GM19035 (cell line): ENCODE measurements at regions not wholly inside any gene's neighbourhood (a gene's known extent, or its start where the extent isn't known, plus 50 kb on each side); places are given as distances from the start of the nearest gene placed in this dataset.

Source experiments
- ATAC-seq: cut with Tn5 transposase; IDR thresholded peaks from one replicate; pipeline ENCODE4 v1.9.1; 2021; ENCODE audit not compliant: unreplicated experiment

DNA sequence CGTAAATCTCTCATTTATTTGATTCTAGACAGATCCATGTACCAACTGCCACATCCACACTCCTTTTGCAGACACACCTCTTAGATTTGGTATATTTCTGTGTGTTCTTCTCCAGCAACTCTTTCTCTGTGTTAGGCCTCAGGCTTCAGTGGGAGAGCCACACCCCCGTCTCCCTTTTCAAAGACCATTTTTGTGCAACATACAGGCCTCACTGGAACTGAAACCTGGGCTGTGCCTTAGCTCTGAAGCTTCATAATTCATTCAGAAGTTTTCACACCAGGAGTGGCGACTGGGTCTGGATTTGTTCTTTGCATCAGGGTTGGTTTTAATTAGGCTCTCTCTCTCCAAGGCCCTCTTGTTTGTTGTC lies 170.2 kb downstream of the THBS2 start:
- no peak for ATAC-seq

DNA sequence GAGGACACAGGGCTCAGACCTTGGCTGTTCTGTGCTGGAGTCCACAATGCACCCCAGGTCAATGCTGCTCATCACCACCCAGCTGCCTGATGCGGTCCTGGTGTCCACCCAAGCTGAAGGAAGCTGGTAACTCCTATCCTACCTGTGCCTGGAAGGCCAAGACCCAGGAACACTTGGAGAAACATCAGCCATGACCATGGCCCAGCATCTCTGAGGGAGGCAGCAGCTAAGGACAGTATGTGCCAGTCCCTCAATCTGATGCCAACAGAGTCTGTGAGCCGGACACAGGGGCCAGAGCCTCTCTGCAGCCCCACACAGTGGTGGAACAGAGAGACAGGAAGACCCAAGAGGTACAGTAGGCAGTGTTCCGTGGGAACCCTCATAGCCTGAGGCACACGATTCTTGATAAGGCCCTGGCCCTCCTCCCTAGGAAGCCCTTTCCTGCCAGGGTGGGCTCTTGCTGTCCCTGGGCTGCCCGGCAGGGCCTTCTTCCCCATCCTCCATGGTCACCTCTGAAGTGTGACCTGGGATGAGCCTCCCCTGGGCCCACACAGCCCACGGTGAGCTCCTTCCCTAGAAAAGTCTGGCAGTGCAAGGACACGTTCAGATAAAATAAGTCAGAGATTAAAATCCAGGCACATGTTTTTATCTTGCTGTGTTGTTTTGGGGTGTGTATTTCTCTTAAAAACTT lies 170.7 kb downstream of the THBS2 start:
- no peak for ATAC-seq

DNA sequence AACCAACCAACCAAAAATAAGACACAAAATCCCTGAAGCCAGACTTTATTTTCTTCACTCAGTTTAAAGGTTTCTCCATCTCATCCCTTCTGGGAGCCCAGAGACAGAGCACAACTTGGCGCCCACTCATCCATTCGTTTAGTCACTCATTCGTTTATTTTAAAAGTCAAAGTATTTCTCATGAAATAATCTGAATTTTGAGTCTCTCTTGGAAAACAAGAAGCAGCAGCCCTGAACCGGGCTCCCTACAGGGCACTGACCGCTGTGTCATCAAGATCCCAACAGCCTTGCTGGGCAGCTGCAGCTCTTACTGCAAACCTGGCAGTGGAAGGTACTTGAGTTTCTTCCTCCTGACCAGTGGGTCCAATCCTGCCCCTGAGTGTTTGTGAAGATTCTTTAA lies 171.6 kb downstream of the THBS2 start:
- no peak for ATAC-seq

DNA sequence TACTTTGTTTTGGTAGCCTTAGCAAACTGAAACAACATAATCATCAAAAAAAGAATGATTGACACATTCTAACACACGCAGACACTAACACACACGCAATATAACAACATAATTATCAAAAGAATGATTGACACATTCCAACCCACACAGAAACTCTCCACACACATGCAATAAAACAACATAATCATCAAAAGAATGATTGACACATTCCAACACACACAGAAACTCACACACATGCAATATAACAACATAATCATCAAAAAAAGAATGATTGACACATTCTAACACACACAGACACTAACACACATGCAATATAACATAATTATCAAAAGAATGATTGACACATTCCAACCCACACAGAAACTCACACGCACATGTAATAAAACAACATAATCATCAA lies 172.4 kb downstream of the THBS2 start:
- no peak for ATAC-seq

DNA sequence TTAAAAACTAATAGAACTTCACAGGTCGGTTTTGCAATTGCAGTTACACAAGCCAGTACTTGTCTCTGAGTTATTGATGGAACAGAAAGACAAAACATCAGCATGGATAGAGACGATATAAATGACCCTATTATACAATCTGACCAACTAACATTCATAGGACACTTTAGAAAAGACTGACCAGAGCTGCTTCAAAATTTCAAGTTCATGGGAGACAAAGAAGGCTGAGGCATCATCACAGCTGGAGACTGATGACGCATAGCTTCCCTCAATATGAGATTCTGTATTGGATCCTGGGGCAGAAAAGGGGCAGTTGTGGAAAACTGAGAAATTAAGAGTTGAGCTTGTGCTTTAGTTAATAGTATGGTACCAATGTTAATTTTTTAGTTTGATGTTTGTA lies 174.0 kb downstream of the THBS2 start:
- ATAC-seq: no peak

DNA sequence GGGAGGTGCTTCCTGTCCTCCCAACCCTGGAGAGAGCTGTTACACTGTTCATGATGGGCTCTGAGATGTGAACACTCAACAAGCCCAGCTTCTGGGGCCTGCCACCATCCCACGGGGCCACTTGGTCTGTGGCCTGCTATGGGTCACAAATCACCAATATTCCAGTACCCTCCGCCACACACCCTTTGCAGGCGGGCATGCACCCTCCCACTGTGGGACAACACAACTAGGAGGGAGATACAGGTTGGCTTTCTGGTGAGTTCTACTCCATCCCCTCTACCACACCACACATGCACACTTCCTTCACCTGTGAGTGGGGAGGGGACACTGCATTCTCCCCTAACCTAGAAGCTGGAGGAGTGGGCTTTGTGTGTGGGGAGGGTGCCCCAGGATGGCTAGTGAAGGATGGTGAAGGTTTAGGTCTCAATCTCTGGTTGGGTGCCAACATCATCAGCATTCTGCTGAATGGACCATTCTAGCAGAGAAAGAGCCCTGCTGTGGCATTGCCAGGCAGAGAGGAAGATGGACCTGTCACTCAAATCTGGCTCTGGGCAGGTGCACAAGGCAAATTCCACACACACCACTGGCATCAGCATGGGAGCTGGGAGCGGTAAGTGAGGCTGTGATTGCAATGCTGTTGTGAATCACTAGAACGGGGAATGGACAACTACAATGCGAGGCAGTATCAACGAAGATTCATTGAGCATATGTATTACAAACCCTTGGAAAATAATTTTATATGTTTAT lies 175.1 kb downstream of the THBS2 start:
- ATAC-seq: no peak

DNA sequence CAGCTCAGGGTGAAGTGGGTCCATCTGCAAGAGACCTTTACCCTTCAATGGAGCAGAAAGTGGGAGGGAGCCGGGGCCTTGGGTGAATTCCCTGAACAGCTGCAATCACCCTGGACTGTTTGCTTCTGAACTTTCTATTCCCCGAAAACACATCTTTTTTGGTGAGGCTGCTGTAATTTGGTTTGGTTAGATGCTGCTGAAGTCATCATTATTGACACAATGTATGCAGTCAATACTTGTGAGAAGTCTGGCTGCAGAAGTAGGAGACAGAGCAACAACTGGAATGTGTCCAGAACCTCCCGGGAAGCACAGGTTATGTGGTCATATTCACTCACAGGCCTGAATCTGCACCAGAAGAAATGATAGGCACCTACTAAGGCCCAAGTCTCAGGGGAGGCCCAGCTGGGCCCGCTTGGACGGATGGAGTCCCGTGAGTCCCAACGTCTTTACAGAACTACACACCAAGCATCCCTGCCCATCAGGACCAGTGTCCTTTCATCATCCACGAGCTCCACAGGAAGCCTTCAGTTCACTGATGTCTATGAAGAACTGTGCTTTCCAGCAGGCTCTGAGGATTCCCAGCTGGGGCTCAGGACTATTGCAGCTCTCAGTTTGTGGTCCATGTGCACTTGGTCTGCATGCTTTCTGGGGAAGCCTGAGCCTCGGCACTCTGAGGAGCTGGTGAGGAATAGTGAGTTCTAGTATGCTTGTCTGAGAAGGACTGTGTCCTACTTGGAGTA lies 177.6 kb downstream of the THBS2 start:
- no peak for ATAC-seq

DNA sequence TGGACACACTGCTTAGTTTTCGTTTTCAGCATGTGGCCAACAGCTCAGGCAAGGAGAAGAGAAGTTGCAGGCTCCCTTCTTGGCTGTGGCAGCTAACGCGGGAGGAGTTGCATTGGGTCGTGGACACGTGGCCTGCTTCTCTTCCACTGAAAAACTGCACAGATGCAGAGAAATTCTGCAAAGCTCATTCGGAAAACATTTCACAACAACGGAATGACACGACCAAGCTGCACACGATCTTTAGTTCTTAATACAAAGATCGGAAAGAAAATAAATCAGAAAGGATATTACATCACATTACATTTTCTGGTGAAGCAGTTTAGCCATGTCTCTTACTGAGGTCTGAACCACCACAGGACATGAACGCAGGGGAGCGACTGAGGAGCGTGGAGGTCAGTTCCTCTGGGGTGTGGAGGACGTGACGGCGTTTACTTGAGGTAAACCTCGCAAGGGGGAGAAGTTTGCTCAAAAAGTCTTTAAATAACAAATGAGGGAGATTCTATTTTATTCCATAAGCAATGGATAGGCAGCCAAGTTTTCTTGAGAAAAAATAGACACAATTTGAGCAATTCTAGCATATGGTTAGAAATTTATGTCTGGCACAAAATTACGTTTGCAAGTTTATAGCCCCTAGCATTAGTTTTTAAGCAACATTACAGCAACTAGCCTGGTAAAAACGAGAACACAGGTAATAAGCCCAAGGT lies 178.3 kb downstream of the THBS2 start:
- no peak for ATAC-seq

DNA sequence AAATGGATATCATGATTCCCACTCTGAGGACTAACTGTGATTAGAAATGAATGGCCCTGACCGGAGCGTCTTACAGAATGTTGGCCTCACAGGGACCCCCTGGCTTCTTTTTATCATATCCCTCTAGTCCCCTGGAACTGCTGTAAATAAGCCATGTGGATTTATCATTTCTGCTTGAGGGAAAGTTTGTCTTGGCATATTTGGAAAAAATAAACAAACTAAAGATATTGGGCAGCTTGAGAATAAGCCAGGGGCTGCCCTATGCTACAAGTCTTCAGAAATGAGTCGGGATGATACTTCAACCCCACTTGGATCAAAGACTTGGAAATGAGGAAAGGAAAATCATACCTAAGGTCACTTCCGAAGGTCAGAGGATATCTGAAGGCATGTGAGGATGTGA lies 179.1 kb downstream of the THBS2 start:
- no peak for ATAC-seq

DNA sequence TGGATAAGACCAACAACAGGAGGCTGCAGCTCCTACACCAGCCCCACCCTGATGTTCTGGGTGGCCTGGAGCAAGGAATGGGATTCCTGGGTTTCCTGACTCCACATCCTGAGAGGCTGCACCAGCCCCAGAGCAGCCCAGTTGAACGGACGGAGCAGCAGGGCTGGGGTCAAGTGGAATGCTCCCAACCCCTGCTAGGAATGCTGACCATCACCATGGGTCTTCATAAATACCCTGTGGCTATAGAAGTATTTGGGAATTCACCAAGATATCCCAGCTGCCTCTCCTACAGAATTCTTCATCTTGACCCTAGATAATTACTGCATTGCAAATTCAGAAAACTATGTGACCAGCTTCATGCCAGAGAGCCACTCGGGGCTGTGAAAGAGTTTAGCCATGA lies 180.3 kb downstream of the THBS2 start:
- ATAC-seq: no peak

DNA sequence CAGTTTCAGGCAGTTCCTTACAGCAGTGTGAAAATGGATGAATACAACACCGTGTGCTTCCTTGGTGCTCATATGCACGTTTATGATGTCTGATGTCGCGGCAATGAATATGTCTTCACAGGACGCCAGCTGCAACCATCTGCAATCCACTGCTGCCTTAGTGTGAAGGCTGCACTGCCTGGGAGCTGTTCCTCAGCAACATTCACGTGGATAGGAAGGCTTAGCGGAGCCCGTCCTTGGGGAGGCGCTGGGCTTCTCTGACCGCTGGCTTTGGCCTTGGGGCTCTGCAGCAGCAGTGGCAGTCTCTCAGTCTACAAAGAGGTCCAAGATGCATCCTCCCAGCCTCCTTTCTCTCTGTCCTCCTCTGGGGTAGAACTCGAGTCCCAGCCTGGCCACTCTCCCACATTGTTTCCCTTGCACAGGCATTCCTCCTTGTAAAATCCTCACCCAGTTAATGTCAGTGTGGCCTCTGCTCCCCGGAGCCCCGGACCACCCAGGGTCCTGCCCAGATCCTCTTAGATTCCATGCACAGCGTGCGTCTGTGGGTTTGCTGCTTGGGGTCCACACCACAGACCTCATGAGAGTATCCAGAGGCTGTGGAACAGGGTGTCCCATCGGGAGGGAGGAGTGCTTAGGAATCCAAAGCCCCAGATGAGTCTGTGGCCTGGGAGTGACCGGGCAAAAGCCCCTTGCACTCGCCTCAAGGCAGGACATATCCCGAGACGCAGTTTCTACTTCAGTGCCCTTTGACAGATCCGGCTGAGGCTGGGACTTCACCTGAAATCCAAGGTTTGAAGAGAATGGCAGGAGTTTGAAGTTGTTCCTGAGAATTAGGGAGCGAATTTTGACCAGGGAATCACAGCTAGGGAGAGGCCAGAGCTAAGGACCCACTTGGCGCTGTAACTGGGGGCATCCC lies 181.3 kb downstream of the THBS2 start:
- no peak for ATAC-seq

DNA sequence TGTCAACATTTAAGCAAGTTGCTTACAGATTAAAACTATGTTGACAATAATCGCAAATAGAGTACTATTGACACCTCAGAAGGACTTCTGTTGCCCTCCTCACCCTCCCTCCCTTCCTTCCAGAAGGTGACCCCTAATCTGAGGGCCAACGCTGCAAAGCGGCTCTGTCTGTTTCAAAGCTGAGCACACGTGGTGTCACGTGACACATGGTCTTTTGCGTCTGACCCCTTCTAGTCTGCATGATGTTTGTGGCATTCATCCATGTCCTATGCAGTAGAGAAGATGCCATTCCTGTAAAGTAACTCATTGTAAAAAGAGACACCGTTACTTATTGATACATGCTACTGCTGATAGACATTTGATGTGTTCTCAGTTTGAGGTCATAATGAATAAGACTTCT lies 182.3 kb downstream of the THBS2 start:
- no peak for ATAC-seq

DNA sequence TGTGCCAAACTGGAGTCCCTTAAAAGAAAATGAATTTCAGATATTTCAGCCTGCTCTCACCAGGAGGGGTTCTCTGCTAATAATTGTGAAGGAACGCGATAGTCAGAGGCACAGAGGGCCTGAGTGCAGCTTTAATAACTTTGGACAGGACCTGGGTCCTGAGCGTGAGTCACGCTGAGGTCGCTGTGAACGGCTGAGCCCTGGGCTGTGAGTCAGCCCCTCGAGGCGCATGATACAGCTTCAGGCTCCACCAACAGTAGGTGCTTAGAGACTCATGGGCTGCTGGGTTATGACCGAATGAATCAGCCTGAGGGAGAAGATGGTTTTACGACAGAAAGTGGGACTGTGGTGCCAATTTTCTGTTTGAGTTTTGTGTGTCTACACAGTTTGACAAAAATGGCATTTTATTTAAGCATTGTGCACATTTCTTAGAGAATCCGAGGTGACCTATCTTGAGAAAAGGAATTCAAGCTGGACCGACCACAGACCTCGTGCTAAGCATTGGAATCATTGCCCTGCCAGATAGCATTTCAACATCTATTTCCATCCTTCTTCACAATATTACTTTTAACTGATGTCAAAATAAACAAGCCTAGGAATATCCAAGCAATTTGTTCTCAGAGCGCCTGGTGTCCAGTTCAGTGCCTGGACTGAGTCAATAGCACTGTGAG lies 183.0 kb downstream of the THBS2 start:
- ATAC-seq: no peak

DNA sequence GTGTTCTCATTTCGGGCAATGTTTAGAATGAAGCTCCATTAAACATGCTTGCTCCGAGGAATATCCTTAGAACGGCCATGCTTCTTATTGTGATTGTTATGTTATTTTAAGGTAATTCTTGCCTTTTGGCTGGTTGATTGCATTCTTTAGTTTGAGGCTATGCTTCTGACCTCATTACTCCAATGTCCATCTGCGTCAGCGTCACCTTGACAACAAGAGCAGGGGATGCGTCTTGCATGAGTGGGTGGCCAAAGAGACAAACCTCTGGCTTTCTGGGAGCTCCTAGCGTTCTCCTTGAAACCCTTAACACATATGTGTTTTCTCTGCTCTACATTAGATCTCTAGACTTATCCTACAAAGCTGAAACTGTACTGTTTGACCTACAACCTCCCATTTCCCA lies 184.3 kb downstream of the THBS2 start:
- ATAC-seq: no peak

DNA sequence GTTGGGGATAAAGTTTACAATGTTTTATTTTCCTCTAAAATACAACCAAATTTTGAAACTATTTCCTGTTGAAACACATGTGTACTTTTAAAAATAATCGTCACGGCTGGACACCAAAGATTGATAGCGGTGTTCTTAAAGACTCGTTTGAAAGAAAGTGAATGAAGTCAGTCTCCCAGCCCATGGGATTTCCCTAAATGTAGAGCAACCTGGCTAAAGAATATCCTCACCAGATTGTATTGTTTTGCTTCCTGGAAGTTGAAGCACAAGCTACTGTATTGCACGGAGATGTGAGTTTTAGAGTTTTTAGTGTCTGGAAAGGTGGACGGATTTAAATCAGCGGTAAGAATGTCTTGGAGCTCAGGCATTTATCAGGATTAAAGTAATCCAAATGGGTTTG lies 189.5 kb downstream of the THBS2 start:
- ATAC-seq: no peak

DNA sequence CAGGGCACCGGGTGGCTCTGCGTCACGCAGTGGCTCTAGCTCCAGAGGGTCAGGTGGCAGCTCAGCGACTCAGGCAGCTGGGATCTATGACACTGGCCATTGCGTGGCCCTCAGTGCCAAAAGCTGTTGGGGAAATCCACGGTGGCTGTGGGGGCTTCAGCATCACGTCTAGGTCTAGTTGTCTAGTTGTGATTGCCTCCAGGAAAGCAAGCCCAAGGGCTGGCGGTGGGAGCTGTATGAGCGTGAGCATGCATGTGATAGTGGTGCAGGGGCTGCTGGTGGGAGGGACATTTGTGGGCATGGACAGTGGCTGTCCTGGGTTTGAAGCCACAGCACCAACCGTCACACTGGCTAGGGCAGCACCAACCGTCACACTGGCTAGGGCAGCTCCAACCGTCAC lies 191.4 kb downstream of the THBS2 start:
- no peak for ATAC-seq

DNA sequence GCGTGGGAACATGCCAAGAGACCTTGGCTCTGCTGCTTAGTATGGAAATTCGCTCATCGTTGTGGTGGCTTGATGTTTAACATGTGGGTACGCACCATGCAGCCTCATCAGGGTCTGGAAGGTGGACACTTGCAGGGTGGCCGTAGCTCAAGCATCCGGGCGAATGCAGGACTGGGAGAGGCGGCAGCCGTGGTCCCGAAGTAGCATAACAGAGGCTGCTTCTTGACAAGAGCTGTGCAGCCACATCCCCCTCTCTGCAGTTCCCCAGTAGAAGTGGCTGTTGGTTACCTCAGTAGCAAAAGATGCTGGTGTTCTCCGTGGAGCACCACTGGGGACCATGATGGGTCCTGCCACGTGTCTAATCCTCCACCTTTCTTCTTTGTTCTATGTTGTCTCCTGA lies 195.0 kb downstream of the THBS2 start:
- no peak for ATAC-seq

DNA sequence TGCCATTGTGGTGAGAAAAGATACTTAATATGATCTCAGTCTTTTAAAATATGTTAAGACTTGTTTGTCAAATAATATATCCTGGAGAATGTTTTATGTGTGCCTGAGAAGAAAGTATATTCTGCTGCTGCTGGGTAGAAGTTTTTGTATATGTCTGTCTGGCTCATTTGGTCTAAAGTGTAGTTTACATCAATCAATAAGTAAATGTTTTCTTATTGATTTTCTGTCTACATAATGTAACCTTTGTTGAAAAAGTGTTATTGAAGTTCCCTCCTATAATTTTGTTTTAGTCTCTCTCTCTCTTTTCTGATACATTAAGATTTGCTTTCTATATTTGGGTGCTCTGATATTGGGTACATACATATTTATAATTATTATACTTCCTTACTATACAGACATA lies 201.2 kb downstream of the THBS2 start:
- ATAC-seq: no peak

DNA sequence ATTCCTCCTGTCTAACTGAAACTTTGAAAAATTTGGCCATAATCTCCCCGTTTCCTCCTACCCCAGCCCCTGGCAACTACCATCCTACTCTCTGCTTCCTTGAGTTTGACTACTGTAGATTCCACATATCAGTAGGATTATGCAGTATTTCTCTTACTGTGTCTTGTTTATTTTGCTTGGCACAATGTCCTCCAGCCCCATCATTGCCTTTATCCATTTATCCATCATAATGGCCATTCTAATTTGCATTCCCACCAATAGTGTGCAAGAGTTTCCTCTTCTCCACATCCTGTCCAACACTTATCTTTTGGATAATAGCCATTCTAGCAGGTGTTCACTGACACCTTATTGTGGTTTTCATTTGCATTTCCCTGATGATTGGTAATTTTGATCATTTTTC lies 202.3 kb downstream of the THBS2 start:
- ATAC-seq: no peak

DNA sequence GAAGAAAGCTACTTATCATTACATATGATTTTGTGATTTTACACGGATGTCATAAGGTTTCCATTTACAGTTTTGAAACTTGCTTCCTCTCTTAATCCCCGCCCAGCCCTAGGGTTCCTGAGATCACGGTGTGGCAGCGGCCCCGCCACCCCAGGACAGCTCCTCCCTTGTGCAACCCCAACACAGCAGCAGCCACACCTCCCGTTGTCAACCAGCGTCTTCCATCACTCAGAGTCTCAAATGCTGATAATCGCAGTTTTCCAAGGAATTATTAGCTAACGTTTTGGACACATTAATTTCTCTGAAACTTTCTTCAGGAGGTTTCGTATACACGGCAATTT lies 204.8 kb downstream of the THBS2 start:
- no peak for ATAC-seq
